DND-41 (cell line): ENCODE measurements at regions not wholly inside any gene's neighbourhood (a gene's known extent, or its start where the extent isn't known, plus 50 kb on each side); places are given as distances from the start of the nearest gene placed in this dataset.

Experiments
- ATAC-seq: fragments of 200-7000 bp; cut with Tn5 transposase; 3 replicates; pipeline ENCODE4 v1.9.1; 2021; ENCODE audit warnings: low read depth; ENCODE audit not compliant: insufficient read depth
- DNase-seq: peaks from one replicate; pipeline ENCODE4 v3.0.0-alpha.2; 2020
- H2AFZ ChIP-seq: 2 replicates; pipeline ENCODE4 v1.6.0; 2012; ENCODE audit warnings: low read depth, low read length
- H3K27ac ChIP-seq: 2 replicates; pipeline ENCODE4 v1.5.1; 2012; ENCODE audit warnings: low read length, inconsistent platforms
- H3K27me3 ChIP-seq: fragments of 200-600 bp; sonication (generic); 2 replicates; pipeline ENCODE4 v1.6.0; 2012; ENCODE audit warnings: low read length, mild to moderate bottlenecking, inconsistent platforms; ENCODE audit not compliant: insufficient read depth, poor library complexity
- H3K36me3 ChIP-seq: 2 replicates; pipeline ENCODE4 v1.5.1; 2012; ENCODE audit warnings: low read length, inconsistent platforms; ENCODE audit not compliant: insufficient read depth
- H3K4me1 ChIP-seq: 2 replicates; pipeline ENCODE4 v1.5.1; 2012; ENCODE audit warnings: mild to moderate bottlenecking, low read length; ENCODE audit not compliant: insufficient read depth
- H3K4me2 ChIP-seq: 2 replicates; pipeline ENCODE4 v1.6.0; 2012; ENCODE audit warnings: mild to moderate bottlenecking, moderate library complexity, low read length, inconsistent platforms; ENCODE audit not compliant: insufficient read depth
- H3K4me3 ChIP-seq, 2 experiments: fragments of 200-600 bp in 1 of 2; shearing (Covaris generic) in 1 of 2; 2 replicates each; pipeline ENCODE4 v1.5.1; 2012 to 2016; ENCODE audit warnings: inconsistent platforms in 2 of 2, low read length in 2 of 2, mild to moderate bottlenecking in 2 of 2, low read depth in 1 of 2, moderate library complexity in 1 of 2
- H3K79me2 ChIP-seq: 2 replicates; pipeline ENCODE4 v1.6.0; 2012; ENCODE audit warnings: low read length, inconsistent platforms; ENCODE audit not compliant: insufficient read depth
- H3K9ac ChIP-seq: 2 replicates; pipeline ENCODE4 v1.6.0; 2012; ENCODE audit warnings: low read depth, mild to moderate bottlenecking, inconsistent platforms, low read length, moderate library complexity
- H3K9me3 ChIP-seq: 2 replicates; pipeline ENCODE4 v1.5.1; 2012; ENCODE audit warnings: low read length, moderate library complexity, mild to moderate bottlenecking, inconsistent platforms; ENCODE audit not compliant: insufficient read depth, severe bottlenecking
- H4K20me1 ChIP-seq: 2 replicates; pipeline ENCODE4 v1.6.0; 2012; ENCODE audit warnings: low read length; ENCODE audit not compliant: insufficient read depth
- CTCF ChIP-seq: IDR thresholded peaks from 2 replicates; pipeline ENCODE4 v1.5.1; 2012; ENCODE audit warnings: borderline replicate concordance, low read length, moderate library complexity, mild to moderate bottlenecking; ENCODE audit not compliant: poor library complexity, severe bottlenecking; ENCODE audit errors: extremely low read depth
- EZH2 ChIP-seq: IDR thresholded peaks from 3 replicates; pipeline ENCODE4 v1.6.1; 2012; ENCODE audit warnings: borderline replicate concordance, low read depth, mild to moderate bottlenecking, moderate library complexity, low read length, inconsistent platforms; ENCODE audit not compliant: severe bottlenecking

- no peak for ATAC-seq
- no peak overlapping the region for H3K4me3 ChIP-seq
These were observed 319.0 kb upstream of the PCDH20 start for GRCh38 chr13:61734683-61735082.

DNA sequence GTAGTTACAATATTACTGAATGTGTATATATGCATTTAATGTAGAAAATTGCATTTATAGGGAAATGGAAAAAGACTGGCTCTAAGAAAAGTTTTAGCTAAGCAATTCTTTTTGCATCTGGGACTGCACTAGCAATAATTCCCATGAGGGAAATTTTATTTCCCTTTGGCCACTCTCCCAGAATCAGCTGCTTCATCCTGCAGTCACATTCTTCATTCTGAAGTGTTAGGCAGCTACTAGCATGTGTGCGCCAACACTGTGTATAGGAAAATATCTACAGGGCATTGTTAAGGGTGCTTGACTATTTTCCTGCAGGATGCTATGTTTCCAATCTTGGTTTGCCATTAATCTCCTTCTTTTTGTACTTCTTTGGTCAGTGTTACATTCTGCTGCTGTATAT, 312.8 kb upstream of the PCDH20 start:
- Histone ChIP-seq H3K4me2 (no peak overlapping the region), H3K9me3 (no peaks in the 10 kb centered on the region), H3K9ac (no peak overlapping the region), H3K36me3 (no peaks in the 10 kb centered on the region), H3K27me3 (no peaks in the 10 kb centered on the region), H3K27ac (no peak overlapping the region), H2AFZ (no peak overlapping the region), H4K20me1 (no peaks in the 10 kb centered on the region), H3K79me2 (no peaks in the 10 kb centered on the region), H3K4me1 (no peaks in the 10 kb centered on the region), H3K4me3 (no peak overlapping the region)
- DNase-seq (no peak), ATAC-seq (no peak)
- TF ChIP-seq CTCF = no peak
- no peak for TF ChIP-seq EZH2

More at GRCh38 chr13:61734683-61735082, 319.0 kb upstream of the PCDH20 start:
- H2AFZ ChIP-seq = no peak overlapping the region
- no peak for DNase-seq
- H3K9me3 ChIP-seq = no peaks in the 10 kb centered on the region
- H3K79me2 ChIP-seq = no peaks in the 10 kb centered on the region
- no peak overlapping the region for H3K9ac ChIP-seq
- H3K4me1 ChIP-seq = no peaks in the 10 kb centered on the region
- H3K36me3 ChIP-seq = no peaks in the 10 kb centered on the region
- H3K27ac ChIP-seq = no peak overlapping the region
- H3K27me3 ChIP-seq = no peaks in the 10 kb centered on the region
- no peaks in the 10 kb centered on the region for H4K20me1 ChIP-seq
- H3K4me2 ChIP-seq = no peak overlapping the region
- TF ChIP-seq CTCF = no peak

- no peak overlapping the region for H3K4me2 ChIP-seq
- no peaks in the 10 kb centered on the region for H3K9me3 ChIP-seq
- H3K27ac ChIP-seq = no peak overlapping the region
- H3K27me3 ChIP-seq = no peaks in the 10 kb centered on the region
- H3K9ac ChIP-seq = no peak overlapping the region
- H4K20me1 ChIP-seq = no peaks in the 10 kb centered on the region
- H3K36me3 ChIP-seq = no peaks in the 10 kb centered on the region
- no peak for ATAC-seq
- no peak overlapping the region for H2AFZ ChIP-seq
- no peak for DNase-seq
- no peak for TF ChIP-seq EZH2
- TF ChIP-seq CTCF = no peak
- no peaks in the 10 kb centered on the region for H3K4me1 ChIP-seq
- H3K79me2 ChIP-seq = no peaks in the 10 kb centered on the region
- H3K4me3 ChIP-seq = no peak overlapping the region
These were observed 312.1 kb upstream of the PCDH20 start for GRCh38 chr13:61727767-61728166.

GRCh38 chr13:61725806-61726205, 310.2 kb upstream of the PCDH20 start:
- no peak overlapping the region for H2AFZ ChIP-seq
- no peak for DNase-seq
- H3K4me2 ChIP-seq = no peak overlapping the region
- H3K4me1 ChIP-seq = no peaks in the 10 kb centered on the region
- H3K9ac ChIP-seq = no peak overlapping the region
- no peaks in the 10 kb centered on the region for H3K27me3 ChIP-seq
- no peak overlapping the region for H3K4me3 ChIP-seq
- no peaks in the 10 kb centered on the region for H3K79me2 ChIP-seq
- H4K20me1 ChIP-seq = no peaks in the 10 kb centered on the region
- no peaks in the 10 kb centered on the region for H3K36me3 ChIP-seq
- H3K27ac ChIP-seq = no peak overlapping the region
- no peaks in the 10 kb centered on the region for H3K9me3 ChIP-seq
- TF ChIP-seq EZH2 (no peak), CTCF (no peak)
- ATAC-seq = no peak
